HL-60 (cell line): ENCODE measurements at regions not wholly inside any gene's neighbourhood (a gene's known extent, or its start where the extent isn't known, plus 50 kb on each side); places are given as distances from the start of the nearest gene placed in this dataset.
"Not testable (repeated sequence)": the region's sequence is repeated elsewhere in the genome, so short reads cannot be mapped to it uniquely, and the experiment has no call there.

Source experiments
- DNase-seq, 2 experiments: peaks; one replicate each; pipeline ENCODE4 v3.0.0-alpha.2; 2010 to 2020; ENCODE audit warnings: low read depth in 1 of 2, low spot score in 1 of 2
- H3K27ac ChIP-seq: fragments of 250-450 bp; sonication (Bioruptor Pico); replicated peaks from 2 replicates; pipeline ENCODE4 v1.5.1; 2020; ENCODE audit warnings: mild to moderate bottlenecking, moderate library complexity
- H3K27me3 ChIP-seq: fragments of 250-450 bp; sonication (Bioruptor Pico); 2 replicates; pipeline ENCODE4 v1.5.1; 2021; ENCODE audit warnings: mild to moderate bottlenecking, moderate library complexity; ENCODE audit not compliant: insufficient read depth, poor library complexity, severe bottlenecking
- H3K4me3 ChIP-seq: replicated peaks from 2 replicates; pipeline ENCODE4 v1.5.1; 2011; ENCODE audit warnings: mild to moderate bottlenecking, control low read depth, low read length; ENCODE audit not compliant: insufficient read depth
- GABPA ChIP-seq: IDR thresholded peaks from 2 replicates; pipeline ENCODE4 v1.6.1; 2012; ENCODE audit warnings: low read depth
- POLR2AphosphoS5 ChIP-seq: IDR thresholded peaks from 2 replicates; pipeline ENCODE4 v1.6.1; 2012; ENCODE audit warnings: low read depth
- REST ChIP-seq: IDR thresholded peaks from 2 replicates; pipeline ENCODE4 v1.6.1; 2012; ENCODE audit warnings: low read depth; ENCODE audit not compliant: insufficient replicate concordance
- SPI1 ChIP-seq: IDR thresholded peaks from 2 replicates; pipeline ENCODE4 v1.6.1; 2012; ENCODE audit warnings: low read depth, mild to moderate bottlenecking, borderline replicate concordance
- TF ChIP-seq, protein P1 (sequence below): IDR thresholded peaks from one replicate; pipeline ENCODE4 v1.5.1; 2011; ENCODE audit warnings: low read length, control low read depth, inconsistent platforms; ENCODE audit not compliant: insufficient read depth

GRCh38 chr6:168996356-168996625 is 257.4 kb downstream of the THBS2 start:
- Histone ChIP-seq H3K27me3 (no peaks in the 10 kb centered on the region), H3K4me3 (no peak overlapping the region), H3K27ac (no peak overlapping the region)
- no peak for TF ChIP-seq POLR2AphosphoS5
- TF ChIP-seq, protein P1, sequence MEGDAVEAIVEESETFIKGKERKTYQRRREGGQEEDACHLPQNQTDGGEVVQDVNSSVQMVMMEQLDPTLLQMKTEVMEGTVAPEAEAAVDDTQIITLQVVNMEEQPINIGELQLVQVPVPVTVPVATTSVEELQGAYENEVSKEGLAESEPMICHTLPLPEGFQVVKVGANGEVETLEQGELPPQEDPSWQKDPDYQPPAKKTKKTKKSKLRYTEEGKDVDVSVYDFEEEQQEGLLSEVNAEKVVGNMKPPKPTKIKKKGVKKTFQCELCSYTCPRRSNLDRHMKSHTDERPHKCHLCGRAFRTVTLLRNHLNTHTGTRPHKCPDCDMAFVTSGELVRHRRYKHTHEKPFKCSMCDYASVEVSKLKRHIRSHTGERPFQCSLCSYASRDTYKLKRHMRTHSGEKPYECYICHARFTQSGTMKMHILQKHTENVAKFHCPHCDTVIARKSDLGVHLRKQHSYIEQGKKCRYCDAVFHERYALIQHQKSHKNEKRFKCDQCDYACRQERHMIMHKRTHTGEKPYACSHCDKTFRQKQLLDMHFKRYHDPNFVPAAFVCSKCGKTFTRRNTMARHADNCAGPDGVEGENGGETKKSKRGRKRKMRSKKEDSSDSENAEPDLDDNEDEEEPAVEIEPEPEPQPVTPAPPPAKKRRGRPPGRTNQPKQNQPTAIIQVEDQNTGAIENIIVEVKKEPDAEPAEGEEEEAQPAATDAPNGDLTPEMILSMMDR, result no peak
- TF ChIP-seq SPI1, result no peak
- no peak for TF ChIP-seq GABPA
- no peak for TF ChIP-seq REST
- no peak for DNase-seq

DNA sequence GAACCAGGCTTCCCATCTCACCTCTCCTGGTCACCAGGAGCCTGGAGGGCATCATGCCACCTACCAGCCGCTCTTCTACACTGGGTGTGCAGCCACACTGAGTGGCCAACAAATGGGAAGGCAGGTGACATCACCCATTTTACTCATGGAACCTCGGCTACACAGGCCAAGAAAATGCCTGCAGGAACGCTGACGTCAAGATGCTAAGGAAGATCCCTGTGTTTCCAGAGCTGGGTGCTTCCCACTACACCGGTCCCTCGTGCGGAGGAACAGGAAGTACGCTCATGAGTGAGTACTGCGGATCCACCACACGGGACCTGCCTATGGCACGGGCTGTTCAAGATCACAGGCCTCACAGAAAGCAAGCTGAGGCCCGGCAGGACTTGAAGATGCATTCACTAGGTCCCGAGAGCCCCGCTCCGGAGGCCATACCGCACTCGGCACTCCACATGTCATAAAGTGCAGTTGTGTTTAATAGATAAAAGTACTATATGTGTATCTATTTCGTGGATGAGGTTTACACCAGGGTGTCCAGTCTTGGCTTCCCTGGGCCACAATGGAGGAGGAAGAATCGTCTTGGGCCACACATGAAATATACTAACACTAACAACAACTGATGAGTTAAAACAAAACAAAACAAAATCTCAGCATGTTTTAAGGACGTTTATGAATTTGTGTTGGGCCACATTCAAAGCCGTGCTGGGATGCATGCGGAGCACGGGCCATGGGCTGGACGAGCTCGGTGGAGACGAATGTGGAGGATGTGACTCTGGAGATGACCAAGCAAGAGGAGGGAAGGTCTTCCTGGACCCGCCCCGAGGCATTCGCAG is 257.9 kb downstream of the THBS2 start:
- no peaks in the 10 kb centered on the region for H3K27me3 ChIP-seq
- H3K4me3 ChIP-seq, result no peak overlapping the region
- no peak for DNase-seq
- TF ChIP-seq GABPA, result no peak
- H3K27ac ChIP-seq, result no peak overlapping the region

DNA sequence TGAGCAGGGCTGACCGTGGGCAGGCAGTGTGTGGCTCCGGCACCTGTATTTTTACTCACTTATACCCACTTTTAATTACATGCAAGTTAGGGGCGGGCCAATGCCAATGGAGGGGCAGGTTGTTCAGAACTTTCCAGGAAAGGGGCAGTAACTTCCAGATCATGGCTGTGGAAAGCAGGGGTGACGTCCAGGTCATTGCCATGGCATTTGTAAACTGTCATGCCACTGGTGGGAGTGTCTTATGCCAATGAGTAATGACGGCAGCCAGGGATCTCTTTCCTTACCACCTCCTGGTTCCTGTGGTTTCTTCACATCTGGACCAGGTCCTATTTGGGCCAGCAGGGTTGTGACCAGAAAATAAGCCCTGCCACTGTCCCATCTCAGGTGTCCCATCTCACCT is 258.7 kb downstream of the THBS2 start:
- Histone ChIP-seq H3K4me3 (no peak overlapping the region), H3K27ac (no peak overlapping the region), H3K27me3 (no peaks in the 10 kb centered on the region)
- TF ChIP-seq GABPA, result no peak
- no peak for TF ChIP-seq REST
- no peak for TF ChIP-seq SPI1
- TF ChIP-seq, protein P1, result no peak
- no peak for TF ChIP-seq POLR2AphosphoS5
- DNase-seq, result no peak

DNA sequence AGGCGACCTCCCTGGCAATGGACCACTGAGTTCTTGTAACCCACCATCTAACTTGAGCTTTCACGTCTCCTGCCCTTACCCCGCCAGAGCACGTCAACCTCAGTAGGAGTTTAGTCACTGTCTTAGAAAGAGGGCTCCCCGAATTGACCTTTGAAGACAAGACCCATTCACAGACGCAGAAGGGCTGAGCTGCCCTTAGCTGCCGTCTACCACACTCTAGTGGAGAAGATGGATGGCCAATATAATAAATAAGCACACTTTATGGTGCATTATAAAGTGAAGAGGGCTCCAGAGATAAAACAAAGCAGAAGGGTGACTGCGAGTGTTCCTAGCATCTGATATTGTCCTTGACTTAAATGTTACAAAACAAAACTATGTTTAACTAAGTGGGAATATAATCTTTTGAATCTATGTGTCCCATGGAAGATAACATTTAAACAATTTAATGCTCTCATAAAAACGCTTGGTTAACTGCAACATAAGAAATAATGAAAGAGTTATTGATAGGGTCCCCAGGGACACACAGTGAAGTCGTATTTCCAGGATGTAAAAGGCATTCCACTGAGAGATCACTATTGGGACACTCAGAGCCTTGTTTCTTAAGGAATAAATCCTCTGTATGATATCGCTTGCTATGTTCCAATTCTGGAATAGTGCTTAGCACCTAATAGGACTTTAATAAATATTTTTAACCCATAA is 261.1 kb downstream of the THBS2 start:
- Histone ChIP-seq H3K4me3 (no peak overlapping the region), H3K27ac (no peak overlapping the region), H3K27me3 (no peaks in the 10 kb centered on the region)
- no peak for DNase-seq
- no peak for TF ChIP-seq SPI1
- no peak for TF ChIP-seq GABPA
- TF ChIP-seq, protein P1, result no peak
- TF ChIP-seq POLR2AphosphoS5, result no peak
- TF ChIP-seq REST, result no peak

- not testable (repeated sequence) for H3K4me3 ChIP-seq, H3K27ac ChIP-seq, DNase-seq, H3K27me3 ChIP-seq
Observed at GRCh38 chr6:168991695-168992094, 262.0 kb downstream of the THBS2 start.
